KBM-7 (cell line): ENCODE measurements at regions not wholly inside any gene's neighbourhood (a gene's known extent, or its start where the extent isn't known, plus 50 kb on each side); places are given as distances from the start of the nearest gene placed in this dataset.
"Not testable (repeated sequence)": the region's sequence is repeated elsewhere in the genome, so short reads cannot be mapped to it uniquely, and the experiment has no call there.

ENCODE experiments used
- DNase-seq: peaks from one replicate; pipeline ENCODE4 v3.0.0-alpha.2; 2015
- in situ Hi-C: fragments of 300-500 bp; cut with MboI; formaldehyde crosslinking; loops from 2 replicates; pipeline ENCODE4 v1.14.3; 2020; ENCODE audit warnings: low sequenced_read_pairs, low pct_unique_long_range_greater_than_20kb, mixed read lengths

GRCh38 chr7:37541810-37542443 lies 93.3 kb upstream of the ELMO1 start:
- no peak for DNase-seq

DNA sequence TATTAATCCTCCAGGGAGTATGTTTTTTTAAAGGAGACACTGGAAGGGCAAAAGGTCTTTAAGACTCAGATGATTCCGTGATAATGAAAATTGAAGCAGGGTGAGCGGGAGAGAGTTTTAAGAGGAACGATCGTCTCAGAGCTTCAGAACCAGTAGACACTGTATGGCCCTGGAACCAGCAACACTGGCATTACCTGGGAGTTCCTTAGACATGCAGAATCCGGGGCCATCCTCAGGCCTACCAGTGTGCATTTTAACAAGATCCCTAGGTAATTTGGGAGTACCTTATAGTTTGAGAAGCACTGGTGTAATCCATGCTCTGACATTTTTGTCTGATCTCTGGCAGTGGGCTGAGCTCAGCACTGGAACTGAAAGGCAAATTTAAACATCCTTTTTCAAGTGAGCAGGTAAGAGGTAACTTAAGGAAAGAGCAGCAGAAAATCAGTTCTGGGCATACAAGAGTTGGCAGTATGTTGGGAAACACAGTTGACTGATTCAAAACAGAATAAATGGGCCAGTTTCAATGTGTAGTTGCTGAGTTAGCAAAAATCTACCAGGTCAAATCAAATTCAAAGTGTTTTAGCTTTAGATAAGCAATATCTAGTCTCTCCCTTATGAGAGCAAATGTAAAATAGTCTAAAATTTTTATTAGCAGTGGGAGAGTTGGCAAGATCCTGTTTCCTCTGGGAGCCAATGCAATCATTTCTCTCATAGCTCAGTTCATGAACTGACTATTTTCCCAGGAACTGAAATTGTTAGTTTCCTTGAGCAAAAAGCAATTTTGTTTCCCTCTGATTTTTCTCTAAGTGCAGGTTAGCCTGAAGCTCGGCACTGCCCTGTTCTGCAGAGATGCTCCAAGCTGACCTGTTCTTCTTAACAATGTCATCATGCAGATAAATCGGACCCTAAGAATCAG lies 97.2 kb upstream of the ELMO1 start:
- in situ Hi-C loops = no loop called here

More at GRCh38 chr7:37541810-37542443, 93.3 kb upstream of the ELMO1 start:
- in situ Hi-C loops = no loop called here

GRCh38 chr7:37546677-37547076 lies 98.0 kb upstream of the ELMO1 start:
- in situ Hi-C loops = no loop called here
- DNase-seq = no peak

More for the DNA sequence above, 97.2 kb upstream of the ELMO1 start:
- no peak for DNase-seq

GRCh38 chr7:37549076-37549931 lies 100.6 kb upstream of the ELMO1 start:
- in situ Hi-C loops = no loop called here
- DNase-seq = no peak

DNA sequence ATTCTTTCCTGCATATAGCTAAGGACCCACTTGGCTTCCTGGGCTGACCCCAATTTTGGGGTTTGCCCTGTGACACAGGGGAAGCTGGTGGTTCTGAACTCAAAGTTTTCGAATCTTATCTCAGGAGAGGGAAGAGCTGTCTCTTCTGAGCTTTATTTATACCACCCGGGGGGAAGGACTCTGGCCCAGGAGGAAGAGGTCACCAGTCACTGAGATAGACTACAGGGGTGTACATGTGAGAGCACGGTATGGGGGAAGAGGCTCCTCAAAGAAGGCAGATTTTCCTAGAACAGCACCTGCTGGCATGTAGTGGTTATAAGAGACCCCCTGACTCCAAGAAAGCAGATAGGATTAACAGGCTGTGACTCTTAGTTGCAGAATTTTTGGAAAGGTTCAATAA lies 101.8 kb upstream of the ELMO1 start:
- no peak for DNase-seq
- in situ Hi-C loops = no loop called here

GRCh38 chr7:37550872-37551271 lies 102.2 kb upstream of the ELMO1 start:
- in situ Hi-C loops = no loop called here
- DNase-seq = no peak

- in situ Hi-C loops = no loop called here
- DNase-seq = no peak
These were observed 103.4 kb upstream of the ELMO1 start for GRCh38 chr7:37552030-37552429.

DNA sequence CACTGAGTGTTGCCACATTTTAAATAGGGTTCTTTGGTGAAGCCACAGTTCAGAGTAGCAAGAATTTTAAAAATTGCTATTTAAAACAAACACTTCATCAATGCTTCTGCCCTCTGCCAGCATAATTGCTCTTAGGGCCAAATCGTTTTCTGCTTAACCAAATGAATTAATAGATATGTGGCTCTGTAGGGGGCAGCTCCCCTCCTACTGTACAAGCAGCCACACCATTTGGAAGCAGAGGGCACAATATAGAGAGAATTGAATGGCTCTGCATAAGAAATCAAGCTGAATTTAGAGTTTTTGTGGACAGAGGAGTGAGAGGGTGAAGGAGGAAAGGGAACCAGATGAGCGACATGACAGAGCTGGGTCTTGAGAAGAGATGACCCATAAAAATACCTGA lies 103.8 kb upstream of the ELMO1 start:
- DNase-seq, in situ Hi-C loops: not testable (repeated sequence)

GRCh38 chr7:37555528-37555927 lies 106.9 kb upstream of the ELMO1 start:
- in situ Hi-C loops = no loop called here
- no peak for DNase-seq

- no peak for DNase-seq
- in situ Hi-C loops = no loop called here
These were observed 109.0 kb upstream of the ELMO1 start for GRCh38 chr7:37557571-37558209.

- in situ Hi-C loops = no loop called here
These were observed 109.8 kb upstream of the ELMO1 start for GRCh38 chr7:37558320-37559096.

GRCh38 chr7:37570145-37570544 lies 113.4 kb upstream of the GPR141 start:
- in situ Hi-C loops = no loop called here
- no peak for DNase-seq

More at GRCh38 chr7:37558320-37559096, 109.8 kb upstream of the ELMO1 start:
- no peak for DNase-seq

DNA sequence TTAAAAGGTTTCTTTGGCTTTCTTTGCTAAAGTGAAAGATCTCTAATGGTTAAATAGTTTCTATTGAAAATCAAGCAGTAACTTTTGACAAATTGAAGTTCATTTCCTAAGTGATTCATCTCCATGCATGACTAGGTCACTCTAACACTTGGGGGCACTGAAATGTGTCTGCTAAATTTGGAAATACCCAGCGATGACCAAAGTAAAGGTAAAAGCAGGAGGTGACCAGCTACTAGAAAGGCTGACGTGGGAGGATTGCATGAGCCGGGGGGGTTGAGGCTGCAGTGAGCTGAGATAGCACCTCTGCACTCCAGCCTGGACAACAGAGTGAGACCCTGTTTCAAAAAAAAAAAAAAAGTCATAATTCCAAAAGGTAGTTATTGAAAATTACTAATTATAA lies 111.8 kb upstream of the GPR141 start:
- DNase-seq = no peak
- in situ Hi-C loops = no loop called here

GRCh38 chr7:37577412-37577811 lies 106.2 kb upstream of the GPR141 start:
- no peak for DNase-seq
- in situ Hi-C loops = no loop called here

- DNase-seq = no peak
- in situ Hi-C loops = no loop called here
These were observed 105.7 kb upstream of the GPR141 start for GRCh38 chr7:37577901-37578300.

DNA sequence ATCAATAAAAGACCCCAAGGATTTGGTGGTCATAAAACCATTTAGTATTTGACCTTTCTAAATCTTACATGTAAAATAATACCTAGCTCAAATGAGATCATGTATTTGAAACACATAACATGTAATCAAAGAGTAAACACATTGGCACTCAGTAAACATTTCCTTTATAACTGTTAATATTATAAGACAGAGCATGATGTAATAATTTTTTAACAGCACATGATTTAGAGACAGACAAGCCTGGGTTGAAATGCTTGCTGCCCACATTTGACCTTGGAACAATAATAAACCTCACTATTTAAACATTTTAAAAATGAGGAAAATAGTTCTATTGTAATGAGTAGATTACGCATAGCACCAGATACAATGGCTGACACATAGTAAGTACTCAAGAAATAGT lies 105.2 kb upstream of the GPR141 start:
- DNase-seq = no peak
- in situ Hi-C loops = no loop called here

GRCh38 chr7:37580376-37580775 lies 103.2 kb upstream of the GPR141 start:
- no peak for DNase-seq
- in situ Hi-C loops = no loop called here

DNA sequence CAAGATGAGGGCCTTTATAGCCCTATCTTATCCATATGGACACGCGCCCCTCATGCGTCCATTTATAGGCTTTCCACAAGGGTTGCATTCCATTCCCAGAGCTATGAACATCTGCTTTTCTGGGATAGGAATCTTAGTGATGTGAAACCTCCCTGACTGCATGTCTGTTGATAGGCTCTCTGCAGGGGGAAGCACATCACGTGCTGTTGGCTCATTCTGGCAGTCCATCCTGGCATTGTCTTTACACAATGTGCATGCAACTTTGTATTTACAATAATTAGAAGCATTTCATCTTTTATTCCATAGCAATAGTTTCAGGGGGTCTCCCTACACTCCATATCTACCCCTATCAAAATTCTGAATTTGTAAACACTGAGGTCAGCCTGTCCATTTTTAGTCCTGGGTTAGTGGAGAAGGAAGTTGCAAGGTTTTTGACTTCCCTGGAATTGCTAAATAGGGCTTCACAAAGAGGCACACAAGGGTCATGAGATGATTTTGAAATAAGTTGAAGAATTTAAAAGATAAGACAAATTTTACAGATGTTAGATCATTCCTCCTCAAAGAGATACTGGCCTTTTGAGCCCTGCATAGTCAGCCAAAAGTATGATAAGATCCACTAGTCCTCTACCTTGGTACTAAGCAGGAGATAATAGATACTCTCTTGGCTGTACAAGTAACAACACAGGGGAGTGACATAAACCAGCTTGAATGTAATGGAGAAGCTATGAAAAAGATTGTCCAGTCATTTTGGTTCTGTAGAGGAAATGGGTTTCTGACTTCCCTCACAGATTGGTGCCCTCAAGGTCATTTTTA lies 98.7 kb upstream of the GPR141 start:
- in situ Hi-C loops, DNase-seq: not testable (repeated sequence)
